BJ (cell line): ENCODE measurements at regions not wholly inside any gene's neighbourhood (a gene's known extent, or its start where the extent isn't known, plus 50 kb on each side); places are given as distances from the start of the nearest gene placed in this dataset.

ENCODE experiments used
- CTCF ChIA-PET: fragments of 350-600 bp; formaldehyde crosslinking; extraction: SDS; loops from one replicate; lab custom pipeline; 2021; ENCODE audit warnings: antibody characterized with exemption, inconsistent platforms; lab: Yijun Ruan, JAX
- POLR2A ChIA-PET: fragments of 300-600 bp; sonication (Branson Sonifier 250); formaldehyde crosslinking; extraction: SDS; loops from one replicate; lab custom pipeline; 2021; ENCODE audit warnings: antibody characterized with exemption; lab: Charles Lee
- DNase-seq: peaks from one replicate; pipeline ENCODE4 v3.0.0-alpha.2; 2011; ENCODE audit warnings: low read depth
- H3K27me3 ChIP-seq: 2 replicates; pipeline ENCODE4 v1.6.0; 2011; ENCODE audit warnings: low read length; ENCODE audit not compliant: control insufficient read depth, insufficient read depth
- H3K36me3 ChIP-seq: 2 replicates; pipeline ENCODE4 v1.5.1; 2011; ENCODE audit warnings: low read length; ENCODE audit not compliant: control insufficient read depth, insufficient read depth
- H3K4me3 ChIP-seq: 2 replicates; pipeline ENCODE4 v1.5.1; 2011; ENCODE audit warnings: low read depth, mild to moderate bottlenecking, control low read depth, low read length
- CTCF ChIP-seq: IDR thresholded peaks from 2 replicates; pipeline ENCODE4 v1.5.1; 2011; ENCODE audit warnings: low read depth, mild to moderate bottlenecking, control low read depth, inconsistent platforms, low read length, moderate library complexity; ENCODE audit not compliant: insufficient read depth

GRCh38 chr9:1794547-1795270 lies 220.4 kb upstream of the SMARCA2 start:
- CTCF ChIA-PET = interaction anchor here (0.6 kb wide), 1 partner anchor 10 kb away, joined by 5 read pairs; no protein-coding TSS in a partner anchor
- no peak for DNase-seq

GRCh38 chr9:1804128-1804865 lies 210.8 kb upstream of the SMARCA2 start:
- CTCF ChIA-PET = interaction anchor here (0.6 kb wide), 1 partner anchor 10 kb away, joined by 5 read pairs; no protein-coding TSS in a partner anchor
- POLR2A ChIA-PET = no interaction called here
- DNase-seq = no peak
- Histone ChIP-seq H3K27me3 (no peaks in the 10 kb centered on the region), H3K4me3 (no peak overlapping the region), H3K36me3 (no peaks in the 10 kb centered on the region)
- TF ChIP-seq CTCF = no peak

More at GRCh38 chr9:1794547-1795270, 220.4 kb upstream of the SMARCA2 start:
- H3K36me3 ChIP-seq = no peaks in the 10 kb centered on the region
- no peak for TF ChIP-seq CTCF
- POLR2A ChIA-PET = no interaction called here
- no peak overlapping the region for H3K4me3 ChIP-seq
- no peaks in the 10 kb centered on the region for H3K27me3 ChIP-seq

- no peaks in the 10 kb centered on the region for H3K27me3 ChIP-seq
- CTCF ChIA-PET = no interaction called here
- no peak for TF ChIP-seq CTCF
These were observed 185.4 kb upstream of the SMARCA2 start for GRCh38 chr9:1829719-1830118.

GRCh38 chr9:1832960-1833359 lies 182.2 kb upstream of the SMARCA2 start:
- ChIA-PET CTCF (no interaction called here), POLR2A (no interaction called here)
- TF ChIP-seq CTCF = no peak
- Histone ChIP-seq H3K4me3 (no peak overlapping the region), H3K27me3 (no peaks in the 10 kb centered on the region), H3K36me3 (no peaks in the 10 kb centered on the region)
- DNase-seq = no peak

More at GRCh38 chr9:1829719-1830118, 185.4 kb upstream of the SMARCA2 start:
- Histone ChIP-seq H3K4me3 (no peak overlapping the region), H3K36me3 (no peaks in the 10 kb centered on the region)
- POLR2A ChIA-PET = no interaction called here
- DNase-seq = no peak

GRCh38 chr9:1837453-1838084 lies 177.6 kb upstream of the SMARCA2 start:
- CTCF ChIA-PET = interaction anchor here (0.8 to 1.9 kb wide), 6 partner anchors 9 to 32 kb away, joined by 3 to 7 read pairs (median 4); no protein-coding TSS in a partner anchor
- peak; percentile 58 for TF ChIP-seq CTCF

More at GRCh38 chr9:1837453-1838084, 177.6 kb upstream of the SMARCA2 start:
- Histone ChIP-seq H3K36me3 (no peaks in the 10 kb centered on the region), H3K27me3 (no peaks in the 10 kb centered on the region), H3K4me3 (no peak overlapping the region)
- no peak for DNase-seq
- POLR2A ChIA-PET = no interaction called here
